Esophagus muscularis mucosa (tissue), 4 donors: ENCODE measurements at regions not wholly inside any gene's neighbourhood (a gene's known extent, or its start where the extent isn't known, plus 50 kb on each side); places are given as distances from the start of the nearest gene placed in this dataset.

ENCODE experiments used
- EP300 ChIP-seq: sonication (generic); formaldehyde crosslinking; IDR thresholded peaks from one replicate; pipeline ENCODE4 v1.6.1; 2017; ENCODE audit warnings: antibody characterized with exemption
- POLR2A ChIP-seq: fragments of 450-650 bp; IDR thresholded peaks from one replicate; pipeline ENCODE4 v1.6.1; 2017; ENCODE audit warnings: antibody characterized with exemption, moderate library complexity, mild to moderate bottlenecking, low read depth
- POLR2AphosphoS5 ChIP-seq, 2 donors: sonication (generic); formaldehyde crosslinking; IDR thresholded peaks; one replicate each; pipeline ENCODE4 v1.6.1; 2017; ENCODE audit warnings: antibody characterized with exemption in 2 of 2
- TF ChIP-seq, protein P1 (sequence below), 3 experiments: fragments of 200-600 bp in 2 of 3; fragments of 450-650 bp in 1 of 3; sonication (generic) in 2 of 3; IDR thresholded peaks; one replicate each; pipeline ENCODE4 v1.5.1; 2017 to 2019; ENCODE audit warnings: antibody characterized with exemption in 3 of 3, mild to moderate bottlenecking in 2 of 3, moderate library complexity in 1 of 3

DNA sequence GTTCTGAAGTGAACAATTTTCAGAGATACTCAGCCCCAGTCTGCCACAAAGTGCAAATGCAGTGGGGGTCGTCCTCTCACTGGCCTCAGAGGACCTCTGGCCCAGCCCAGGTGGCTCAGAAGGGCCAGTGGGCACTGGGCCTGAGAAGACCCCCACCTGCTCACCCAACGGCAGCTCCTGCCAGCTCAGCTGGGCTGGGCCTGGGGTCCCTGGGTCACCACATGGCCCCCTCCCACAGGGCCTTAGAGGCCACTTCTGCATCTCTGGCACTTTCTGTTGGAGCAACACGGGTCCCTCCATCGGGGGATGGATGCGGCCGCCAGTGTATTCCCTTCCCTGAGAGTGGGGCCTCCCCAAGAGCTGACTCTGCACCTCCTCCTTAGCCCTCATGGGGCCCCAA is 262.7 kb upstream of the KCNH8 start:
- TF ChIP-seq POLR2A (no peak), POLR2AphosphoS5 (IDR thresholded peaks at IDR 0.05) (no peak), EP300 (no peak)
- TF ChIP-seq, protein P1, sequence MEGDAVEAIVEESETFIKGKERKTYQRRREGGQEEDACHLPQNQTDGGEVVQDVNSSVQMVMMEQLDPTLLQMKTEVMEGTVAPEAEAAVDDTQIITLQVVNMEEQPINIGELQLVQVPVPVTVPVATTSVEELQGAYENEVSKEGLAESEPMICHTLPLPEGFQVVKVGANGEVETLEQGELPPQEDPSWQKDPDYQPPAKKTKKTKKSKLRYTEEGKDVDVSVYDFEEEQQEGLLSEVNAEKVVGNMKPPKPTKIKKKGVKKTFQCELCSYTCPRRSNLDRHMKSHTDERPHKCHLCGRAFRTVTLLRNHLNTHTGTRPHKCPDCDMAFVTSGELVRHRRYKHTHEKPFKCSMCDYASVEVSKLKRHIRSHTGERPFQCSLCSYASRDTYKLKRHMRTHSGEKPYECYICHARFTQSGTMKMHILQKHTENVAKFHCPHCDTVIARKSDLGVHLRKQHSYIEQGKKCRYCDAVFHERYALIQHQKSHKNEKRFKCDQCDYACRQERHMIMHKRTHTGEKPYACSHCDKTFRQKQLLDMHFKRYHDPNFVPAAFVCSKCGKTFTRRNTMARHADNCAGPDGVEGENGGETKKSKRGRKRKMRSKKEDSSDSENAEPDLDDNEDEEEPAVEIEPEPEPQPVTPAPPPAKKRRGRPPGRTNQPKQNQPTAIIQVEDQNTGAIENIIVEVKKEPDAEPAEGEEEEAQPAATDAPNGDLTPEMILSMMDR (IDR thresholded peaks at IDR 0.05), result no peak
